ENCODE measurements at regions not wholly inside any gene's neighbourhood (a gene's known extent, or its start where the extent isn't known, plus 50 kb on each side); places are given as distances from the start of the nearest gene placed in this dataset.
"Not testable (repeated sequence)": the region's sequence is repeated elsewhere in the genome, so short reads cannot be mapped to it uniquely, and the experiment has no call there.

DNA sequence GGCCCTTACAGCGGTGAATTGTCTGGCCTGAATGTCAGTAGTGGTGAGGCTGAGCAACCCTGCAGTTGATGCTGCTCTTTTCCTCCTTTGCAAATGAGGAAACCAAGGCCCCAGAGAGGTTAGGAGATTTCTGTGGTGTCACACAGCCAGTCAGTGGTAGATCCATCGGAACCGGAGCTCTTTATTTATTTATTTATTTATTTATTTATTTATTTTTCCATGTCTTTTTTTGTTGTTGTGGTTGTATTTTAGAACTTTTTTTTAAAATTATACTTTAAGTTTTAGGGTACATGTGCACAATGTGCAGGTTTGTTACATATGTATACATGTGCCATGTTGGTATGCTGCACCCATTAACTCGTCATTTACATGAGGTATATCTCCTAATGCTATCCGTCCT, 368.4 kb upstream of the CLINT1 start:
- TF ChIP-seq, protein P1, sequence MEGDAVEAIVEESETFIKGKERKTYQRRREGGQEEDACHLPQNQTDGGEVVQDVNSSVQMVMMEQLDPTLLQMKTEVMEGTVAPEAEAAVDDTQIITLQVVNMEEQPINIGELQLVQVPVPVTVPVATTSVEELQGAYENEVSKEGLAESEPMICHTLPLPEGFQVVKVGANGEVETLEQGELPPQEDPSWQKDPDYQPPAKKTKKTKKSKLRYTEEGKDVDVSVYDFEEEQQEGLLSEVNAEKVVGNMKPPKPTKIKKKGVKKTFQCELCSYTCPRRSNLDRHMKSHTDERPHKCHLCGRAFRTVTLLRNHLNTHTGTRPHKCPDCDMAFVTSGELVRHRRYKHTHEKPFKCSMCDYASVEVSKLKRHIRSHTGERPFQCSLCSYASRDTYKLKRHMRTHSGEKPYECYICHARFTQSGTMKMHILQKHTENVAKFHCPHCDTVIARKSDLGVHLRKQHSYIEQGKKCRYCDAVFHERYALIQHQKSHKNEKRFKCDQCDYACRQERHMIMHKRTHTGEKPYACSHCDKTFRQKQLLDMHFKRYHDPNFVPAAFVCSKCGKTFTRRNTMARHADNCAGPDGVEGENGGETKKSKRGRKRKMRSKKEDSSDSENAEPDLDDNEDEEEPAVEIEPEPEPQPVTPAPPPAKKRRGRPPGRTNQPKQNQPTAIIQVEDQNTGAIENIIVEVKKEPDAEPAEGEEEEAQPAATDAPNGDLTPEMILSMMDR (conservative IDR thresholded peaks at IDR 0.05) = not testable (repeated sequence)
- TF ChIP-seq EZH2 (IDR thresholded peaks at IDR 0.05; ENCODE audit: low read depth) = not testable (repeated sequence)
